ENCODE measurements at regions not wholly inside any gene's neighbourhood (a gene's known extent, or its start where the extent isn't known, plus 50 kb on each side); places are given as distances from the start of the nearest gene placed in this dataset.
A peak's percentile ranks its signal among the peaks of the same experiment; 100 is the strongest.

GRCh38 chr4:4913628-4914027 is 54.2 kb downstream of the MSX1 start:
- DNase-seq (ENCODE audit: low spot score in 2 of 2): no peak
- H3K4me1 Mint-ChIP-seq: no peaks in the 10 kb centered on the region
- no peak for ATAC-seq (replicated peaks; ENCODE audit: extremely low read depth, poor library complexity, severe bottlenecking)
- no peak overlapping the region for H3K4me3 Mint-ChIP-seq
- H3K27ac Mint-ChIP-seq (ENCODE audit: low read depth): no peak overlapping the region
- H3K27me3 Mint-ChIP-seq: peaks cover 15% of the 10 kb centered on the region
- no peaks in the 10 kb centered on the region for H3K36me3 Mint-ChIP-seq (ENCODE audit: insufficient read depth)
- peaks cover 5% of the 10 kb centered on the region for H3K9me3 Mint-ChIP-seq

- DNase-seq (ENCODE audit: low spot score in 2 of 2) (no peak), ATAC-seq (replicated peaks; ENCODE audit: extremely low read depth, poor library complexity, severe bottlenecking) (no peak)
- H3K36me3 Mint-ChIP-seq (ENCODE audit: insufficient read depth): no peaks in the 10 kb centered on the region
- peaks cover 5% of the 10 kb centered on the region for H3K9me3 Mint-ChIP-seq
- H3K27ac Mint-ChIP-seq (ENCODE audit: low read depth): no peak overlapping the region
- no peak overlapping the region for H3K4me3 Mint-ChIP-seq
- peaks cover 10% of the 10 kb centered on the region for H3K27me3 Mint-ChIP-seq
- no peaks in the 10 kb centered on the region for H3K4me1 Mint-ChIP-seq
These were observed 54.8 kb downstream of the MSX1 start for GRCh38 chr4:4914059-4914820.

- no peak for ATAC-seq (replicated peaks; ENCODE audit: extremely low read depth, poor library complexity, severe bottlenecking)
- Mint-ChIP-seq H3K27me3 (peaks cover 10% of the 10 kb centered on the region), H3K36me3 (ENCODE audit: insufficient read depth) (no peaks in the 10 kb centered on the region)
These were observed 55.7 kb downstream of the MSX1 start for GRCh38 chr4:4914965-4915845.

GRCh38 chr4:4918067-4918466 is 58.6 kb downstream of the MSX1 start:
- ATAC-seq (replicated peaks; ENCODE audit: extremely low read depth, poor library complexity, severe bottlenecking) (no peak), DNase-seq (ENCODE audit: low spot score in 2 of 2) (no peak)
- Mint-ChIP-seq H3K4me3 (no peak overlapping the region), H3K27ac (ENCODE audit: low read depth) (no peak overlapping the region), H3K27me3 (peaks cover 11% of the 10 kb centered on the region), H3K4me1 (peaks cover 27% of the 10 kb centered on the region), H3K9me3 (peaks cover 5% of the 10 kb centered on the region), H3K36me3 (ENCODE audit: insufficient read depth) (no peaks in the 10 kb centered on the region)

More at GRCh38 chr4:4914965-4915845, 55.7 kb downstream of the MSX1 start:
- Mint-ChIP-seq H3K27ac (ENCODE audit: low read depth) (no peak overlapping the region), H3K4me3 (no peak overlapping the region), H3K9me3 (peaks cover 5% of the 10 kb centered on the region), H3K4me1 (no peaks in the 10 kb centered on the region)
- no peak for DNase-seq (ENCODE audit: low spot score in 2 of 2)

GRCh38 chr4:4919927-4920326 is 60.5 kb downstream of the MSX1 start:
- DNase-seq (ENCODE audit: low spot score in 2 of 2) (no peak), ATAC-seq (replicated peaks; ENCODE audit: extremely low read depth, poor library complexity, severe bottlenecking) (no peak)
- no peaks in the 10 kb centered on the region for H3K36me3 Mint-ChIP-seq (ENCODE audit: insufficient read depth)
- no peak overlapping the region for H3K27ac Mint-ChIP-seq (ENCODE audit: low read depth)
- H3K9me3 Mint-ChIP-seq: peaks cover 5% of the 10 kb centered on the region
- peaks cover 29% of the 10 kb centered on the region for H3K4me1 Mint-ChIP-seq
- H3K4me3 Mint-ChIP-seq: no peak overlapping the region
- peaks cover 26% of the 10 kb centered on the region for H3K27me3 Mint-ChIP-seq

GRCh38 chr4:4921077-4921476 is 61.6 kb downstream of the MSX1 start:
- ATAC-seq (replicated peaks; ENCODE audit: extremely low read depth, poor library complexity, severe bottlenecking): no peak
- H3K27me3 Mint-ChIP-seq: peaks cover 21% of the 10 kb centered on the region
- no peak overlapping the region for H3K27ac Mint-ChIP-seq (ENCODE audit: low read depth)
- peaks cover 29% of the 10 kb centered on the region for H3K4me1 Mint-ChIP-seq
- DNase-seq (ENCODE audit: low spot score in 2 of 2): no peak
- H3K4me3 Mint-ChIP-seq: no peak overlapping the region
- H3K36me3 Mint-ChIP-seq (ENCODE audit: insufficient read depth): no peaks in the 10 kb centered on the region
- H3K9me3 Mint-ChIP-seq: peaks cover 5% of the 10 kb centered on the region

GRCh38 chr4:4922441-4922840 is 63.0 kb downstream of the MSX1 start:
- Mint-ChIP-seq H3K9me3 (peaks cover 1% of the 10 kb centered on the region), H3K4me1 (peaks cover 29% of the 10 kb centered on the region), H3K36me3 (ENCODE audit: insufficient read depth) (no peaks in the 10 kb centered on the region), H3K27me3 (peaks cover 26% of the 10 kb centered on the region), H3K4me3 (peak overlapping the region; percentile 29), H3K27ac (ENCODE audit: low read depth) (peak overlapping the region; percentile 45)
- ATAC-seq (replicated peaks; ENCODE audit: extremely low read depth, poor library complexity, severe bottlenecking) (no peak), DNase-seq (ENCODE audit: low spot score in 2 of 2) (no peak)

GRCh38 chr4:4923201-4923600 is 63.7 kb downstream of the MSX1 start:
- ATAC-seq (replicated peaks; ENCODE audit: extremely low read depth, poor library complexity, severe bottlenecking): no peak
- H3K27ac Mint-ChIP-seq (ENCODE audit: low read depth): no peak overlapping the region

GRCh38 chr4:4930677-4931076 is 71.2 kb downstream of the MSX1 start:
- Mint-ChIP-seq H3K9me3 (no peaks in the 10 kb centered on the region), H3K4me1 (no peaks in the 10 kb centered on the region), H3K27ac (ENCODE audit: low read depth) (no peak overlapping the region), H3K36me3 (ENCODE audit: insufficient read depth) (no peaks in the 10 kb centered on the region), H3K27me3 (peaks cover 10% of the 10 kb centered on the region), H3K4me3 (no peak overlapping the region)
- ATAC-seq (replicated peaks; ENCODE audit: extremely low read depth, poor library complexity, severe bottlenecking) (no peak), DNase-seq (ENCODE audit: low spot score in 2 of 2) (no peak)

More at GRCh38 chr4:4923201-4923600, 63.7 kb downstream of the MSX1 start:
- H3K9me3 Mint-ChIP-seq: no peaks in the 10 kb centered on the region
- H3K4me3 Mint-ChIP-seq: no peak overlapping the region
- H3K27me3 Mint-ChIP-seq: peaks cover 26% of the 10 kb centered on the region
- H3K36me3 Mint-ChIP-seq (ENCODE audit: insufficient read depth): no peaks in the 10 kb centered on the region
- peaks cover 29% of the 10 kb centered on the region for H3K4me1 Mint-ChIP-seq
- no peak for DNase-seq (ENCODE audit: low spot score in 2 of 2)

- DNase-seq (ENCODE audit: low spot score in 2 of 2): no peak
- ATAC-seq (replicated peaks; ENCODE audit: extremely low read depth, poor library complexity, severe bottlenecking): no peak
- H3K4me3 Mint-ChIP-seq: no peak overlapping the region
- H3K4me1 Mint-ChIP-seq: no peaks in the 10 kb centered on the region
- H3K27ac Mint-ChIP-seq (ENCODE audit: low read depth): no peak overlapping the region
- H3K36me3 Mint-ChIP-seq (ENCODE audit: insufficient read depth): no peaks in the 10 kb centered on the region
- peaks cover 19% of the 10 kb centered on the region for H3K27me3 Mint-ChIP-seq
- H3K9me3 Mint-ChIP-seq: no peaks in the 10 kb centered on the region
These were observed 76.5 kb downstream of the MSX1 start for GRCh38 chr4:4935974-4936373.

GRCh38 chr4:4937926-4938325 is 78.5 kb downstream of the MSX1 start:
- H3K4me1 Mint-ChIP-seq: no peaks in the 10 kb centered on the region
- H3K27me3 Mint-ChIP-seq: peaks cover 19% of the 10 kb centered on the region
- H3K9me3 Mint-ChIP-seq: no peaks in the 10 kb centered on the region
- no peak overlapping the region for H3K4me3 Mint-ChIP-seq
- DNase-seq (ENCODE audit: low spot score in 2 of 2): no peak
- no peak overlapping the region for H3K27ac Mint-ChIP-seq (ENCODE audit: low read depth)
- H3K36me3 Mint-ChIP-seq (ENCODE audit: insufficient read depth): no peaks in the 10 kb centered on the region
- ATAC-seq (replicated peaks; ENCODE audit: extremely low read depth, poor library complexity, severe bottlenecking): no peak

- Mint-ChIP-seq H3K9me3 (no peaks in the 10 kb centered on the region), H3K27ac (ENCODE audit: low read depth) (no peak overlapping the region), H3K36me3 (ENCODE audit: insufficient read depth) (peaks cover 8% of the 10 kb centered on the region), H3K27me3 (peaks cover 14% of the 10 kb centered on the region), H3K4me1 (peaks cover 20% of the 10 kb centered on the region), H3K4me3 (no peak overlapping the region)
- DNase-seq (ENCODE audit: low spot score in 2 of 2) (no peak), ATAC-seq (replicated peaks; ENCODE audit: extremely low read depth, poor library complexity, severe bottlenecking) (no peak)
These were observed 77.5 kb downstream of the CYTL1 start for GRCh38 chr4:4941751-4942150.

GRCh38 chr4:4942658-4943057 is 76.6 kb downstream of the CYTL1 start:
- H3K4me1 Mint-ChIP-seq: peaks cover 20% of the 10 kb centered on the region
- DNase-seq (ENCODE audit: low spot score in 2 of 2) (no peak), ATAC-seq (replicated peaks; ENCODE audit: extremely low read depth, poor library complexity, severe bottlenecking) (no peak)
- no peak overlapping the region for H3K4me3 Mint-ChIP-seq
- peaks cover 8% of the 10 kb centered on the region for H3K36me3 Mint-ChIP-seq (ENCODE audit: insufficient read depth)
- no peaks in the 10 kb centered on the region for H3K9me3 Mint-ChIP-seq
- H3K27ac Mint-ChIP-seq (ENCODE audit: low read depth): no peak overlapping the region
- peaks cover 5% of the 10 kb centered on the region for H3K27me3 Mint-ChIP-seq

Data from central memory CD8-positive, alpha-beta T cell (primary cell).